LNCAP (cell line): ENCODE measurements at regions not wholly inside any gene's neighbourhood (a gene's known extent, or its start where the extent isn't known, plus 50 kb on each side); places are given as distances from the start of the nearest gene placed in this dataset.

Experiments
- CTCF ChIP-seq: fragments of 450-650 bp; IDR thresholded peaks from 2 replicates; pipeline ENCODE4 v1.5.1; 2017; ENCODE audit warnings: mild to moderate bottlenecking

GRCh38 chr11:39268176-39268690, 2191.2 kb downstream of the LRRC4C start:
- TF ChIP-seq CTCF, result no peak

DNA sequence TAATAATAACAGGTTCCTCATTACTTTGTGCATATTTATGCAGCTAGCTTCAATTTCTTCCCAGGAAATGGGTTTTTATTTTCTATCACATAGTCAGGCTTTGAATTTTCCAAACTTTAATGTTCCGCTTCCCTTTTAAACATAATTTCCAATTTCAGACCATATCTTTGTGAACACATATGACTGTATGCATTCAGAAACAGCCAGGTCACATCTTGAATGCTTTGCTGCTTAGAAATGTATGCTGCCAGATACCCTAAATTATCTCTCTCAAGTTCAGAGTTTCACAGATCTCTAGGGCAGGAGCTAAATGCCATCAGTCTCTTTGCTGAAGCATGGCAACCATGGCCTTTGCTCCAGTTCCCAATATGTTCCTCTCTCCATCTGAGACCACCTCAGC, 2203.8 kb downstream of the LRRC4C start:
- no peak for TF ChIP-seq CTCF

GRCh38 chr11:39249566-39250365, 2209.7 kb downstream of the LRRC4C start:
- no peak for TF ChIP-seq CTCF

GRCh38 chr11:39247570-39248137, 2211.8 kb downstream of the LRRC4C start:
- no peak for TF ChIP-seq CTCF

- TF ChIP-seq CTCF, result no peak
These were observed 2219.9 kb downstream of the LRRC4C start for GRCh38 chr11:39239553-39239952.

GRCh38 chr11:39236916-39237315, 2222.5 kb downstream of the LRRC4C start:
- TF ChIP-seq CTCF, result no peak

DNA sequence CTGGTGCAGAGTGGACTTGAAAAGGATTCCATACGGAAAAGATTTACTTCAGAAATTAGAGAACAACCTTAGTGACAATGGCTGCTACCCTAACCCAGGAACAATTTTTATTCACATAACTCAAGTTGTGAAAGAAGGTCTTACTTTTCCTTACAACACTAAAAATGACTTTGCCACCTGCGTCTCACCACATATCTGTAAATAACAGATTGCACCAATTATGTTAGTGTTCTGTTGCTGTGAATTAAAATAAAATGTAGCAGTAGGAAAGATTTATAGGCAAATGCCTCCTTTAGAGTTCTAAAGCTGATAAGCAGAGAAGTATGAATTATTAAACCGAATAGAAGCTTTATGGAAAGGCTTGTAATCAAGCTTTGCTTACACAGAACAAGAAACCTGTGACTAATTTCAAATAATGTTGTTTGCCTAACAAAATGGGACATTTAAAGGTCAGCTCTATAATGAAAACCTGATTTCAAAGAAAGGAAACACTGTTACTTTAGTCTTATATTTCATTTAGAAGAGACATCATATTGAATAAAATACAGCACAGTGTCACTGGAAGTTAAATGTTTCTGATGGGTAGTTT, 2237.8 kb downstream of the LRRC4C start:
- no peak for TF ChIP-seq CTCF
